ENCODE measurements at regions not wholly inside any gene's neighbourhood (a gene's known extent, or its start where the extent isn't known, plus 50 kb on each side); places are given as distances from the start of the nearest gene placed in this dataset.

- TF ChIP-seq CTCF (IDR thresholded peaks at IDR 0.05; ENCODE audit: low read length) (no peak), EZH2 (IDR thresholded peaks at IDR 0.05; ENCODE audit: borderline replicate concordance, low read length) (no peak)
These were observed 1133.4 kb downstream of the XPNPEP1 start for GRCh38 chr10:108789919-108790318.

All from OCI-LY1 (cell line).